ENCODE measurements at regions not wholly inside any gene's neighbourhood (a gene's known extent, or its start where the extent isn't known, plus 50 kb on each side); places are given as distances from the start of the nearest gene placed in this dataset.

- no peak for TF ChIP-seq CTCF (conservative IDR thresholded peaks at IDR 0.05; ENCODE audit: low read depth, low read length)
- H3K4me3 ChIP-seq (IDR thresholded peaks at IDR 0.05; ENCODE audit: insufficient read depth, low read depth, low read length) = no peak overlapping the region
- H3K9ac ChIP-seq = no peak overlapping the region
- H3K27me3 ChIP-seq (ENCODE audit: insufficient read depth, low read depth) = no peaks in the 10 kb centered on the region
- H3K27ac ChIP-seq = no peak overlapping the region
- no peaks in the 10 kb centered on the region for H3K79me2 ChIP-seq (ENCODE audit: insufficient read depth, low read depth)
- H3K36me3 ChIP-seq (ENCODE audit: insufficient read depth) = no peaks in the 10 kb centered on the region
- H4K20me1 ChIP-seq (ENCODE audit: insufficient read depth) = no peaks in the 10 kb centered on the region
- no peaks in the 10 kb centered on the region for H3K4me1 ChIP-seq (ENCODE audit: low read depth, poor library complexity, severe bottlenecking)
- H2AFZ ChIP-seq (ENCODE audit: low read depth) = no peak overlapping the region
- H3K4me2 ChIP-seq = no peak overlapping the region
These were observed 90.9 kb upstream of the PTHLH start for GRCh38 chr12:28063355-28063880.

- no peak overlapping the region for H3K9ac ChIP-seq
- H3K4me2 ChIP-seq = no peak overlapping the region
- H3K79me2 ChIP-seq (ENCODE audit: insufficient read depth, low read depth) = no peaks in the 10 kb centered on the region
- H3K36me3 ChIP-seq (ENCODE audit: insufficient read depth) = no peaks in the 10 kb centered on the region
- H3K27ac ChIP-seq = no peak overlapping the region
- H3K4me1 ChIP-seq (ENCODE audit: low read depth, poor library complexity, severe bottlenecking) = no peaks in the 10 kb centered on the region
- TF ChIP-seq CTCF (conservative IDR thresholded peaks at IDR 0.05; ENCODE audit: low read depth, low read length) = no peak
- H4K20me1 ChIP-seq (ENCODE audit: insufficient read depth) = no peaks in the 10 kb centered on the region
- H3K27me3 ChIP-seq (ENCODE audit: insufficient read depth, low read depth) = no peaks in the 10 kb centered on the region
- H2AFZ ChIP-seq (ENCODE audit: low read depth) = no peak overlapping the region
- H3K4me3 ChIP-seq (IDR thresholded peaks at IDR 0.05; ENCODE audit: insufficient read depth, low read depth, low read length) = no peak overlapping the region
These were observed 92.8 kb upstream of the PTHLH start for GRCh38 chr12:28065374-28065773.

GRCh38 chr12:28065889-28066630 lies 93.5 kb upstream of the PTHLH start:
- Histone ChIP-seq H3K27me3 (ENCODE audit: insufficient read depth, low read depth) (no peaks in the 10 kb centered on the region), H3K4me1 (ENCODE audit: low read depth, poor library complexity, severe bottlenecking) (no peaks in the 10 kb centered on the region), H2AFZ (ENCODE audit: low read depth) (no peak overlapping the region), H3K27ac (no peak overlapping the region), H3K4me2 (no peak overlapping the region), H3K79me2 (ENCODE audit: insufficient read depth, low read depth) (no peaks in the 10 kb centered on the region), H3K9ac (no peak overlapping the region), H3K36me3 (ENCODE audit: insufficient read depth) (no peaks in the 10 kb centered on the region), H4K20me1 (ENCODE audit: insufficient read depth) (no peaks in the 10 kb centered on the region), H3K4me3 (IDR thresholded peaks at IDR 0.05; ENCODE audit: insufficient read depth, low read depth, low read length) (no peak overlapping the region)
- TF ChIP-seq CTCF (conservative IDR thresholded peaks at IDR 0.05; ENCODE audit: low read depth, low read length) = no peak

GRCh38 chr12:28066879-28067278 lies 94.3 kb upstream of the PTHLH start:
- Histone ChIP-seq H2AFZ (ENCODE audit: low read depth) (no peak overlapping the region), H3K4me2 (no peak overlapping the region), H3K27ac (no peak overlapping the region), H3K36me3 (ENCODE audit: insufficient read depth) (no peaks in the 10 kb centered on the region), H3K27me3 (ENCODE audit: insufficient read depth, low read depth) (no peaks in the 10 kb centered on the region), H3K9ac (no peak overlapping the region), H3K79me2 (ENCODE audit: insufficient read depth, low read depth) (no peaks in the 10 kb centered on the region), H4K20me1 (ENCODE audit: insufficient read depth) (no peaks in the 10 kb centered on the region), H3K4me1 (ENCODE audit: low read depth, poor library complexity, severe bottlenecking) (no peaks in the 10 kb centered on the region), H3K4me3 (IDR thresholded peaks at IDR 0.05; ENCODE audit: insufficient read depth, low read depth, low read length) (no peak overlapping the region)
- no peak for TF ChIP-seq CTCF (conservative IDR thresholded peaks at IDR 0.05; ENCODE audit: low read depth, low read length)
